ENCODE measurements at regions not wholly inside any gene's neighbourhood (a gene's known extent, or its start where the extent isn't known, plus 50 kb on each side); places are given as distances from the start of the nearest gene placed in this dataset.

GRCh38 chr16:85354686-85355514 lies 242.6 kb upstream of the CIBAR2 start:
- no peak for TF ChIP-seq CTCF (IDR thresholded peaks at IDR 0.05; ENCODE audit: insufficient read depth, low read depth, low read length)
- TF ChIP-seq EZH2 (IDR thresholded peaks at IDR 0.05; ENCODE audit: insufficient read depth, low read length): no peak
